ENCODE measurements at regions not wholly inside any gene's neighbourhood (a gene's known extent, or its start where the extent isn't known, plus 50 kb on each side); places are given as distances from the start of the nearest gene placed in this dataset.
A peak's percentile ranks its signal among the peaks of the same experiment; 100 is the strongest.

GRCh38 chr6:15077006-15077405, 168.9 kb upstream of the JARID2 start:
- no peak overlapping the region for H3K4me3 ChIP-seq (ENCODE audit: low read length)
- peak; percentile 61 for DNase-seq (ENCODE audit: low read depth)
- TF ChIP-seq, protein P1, sequence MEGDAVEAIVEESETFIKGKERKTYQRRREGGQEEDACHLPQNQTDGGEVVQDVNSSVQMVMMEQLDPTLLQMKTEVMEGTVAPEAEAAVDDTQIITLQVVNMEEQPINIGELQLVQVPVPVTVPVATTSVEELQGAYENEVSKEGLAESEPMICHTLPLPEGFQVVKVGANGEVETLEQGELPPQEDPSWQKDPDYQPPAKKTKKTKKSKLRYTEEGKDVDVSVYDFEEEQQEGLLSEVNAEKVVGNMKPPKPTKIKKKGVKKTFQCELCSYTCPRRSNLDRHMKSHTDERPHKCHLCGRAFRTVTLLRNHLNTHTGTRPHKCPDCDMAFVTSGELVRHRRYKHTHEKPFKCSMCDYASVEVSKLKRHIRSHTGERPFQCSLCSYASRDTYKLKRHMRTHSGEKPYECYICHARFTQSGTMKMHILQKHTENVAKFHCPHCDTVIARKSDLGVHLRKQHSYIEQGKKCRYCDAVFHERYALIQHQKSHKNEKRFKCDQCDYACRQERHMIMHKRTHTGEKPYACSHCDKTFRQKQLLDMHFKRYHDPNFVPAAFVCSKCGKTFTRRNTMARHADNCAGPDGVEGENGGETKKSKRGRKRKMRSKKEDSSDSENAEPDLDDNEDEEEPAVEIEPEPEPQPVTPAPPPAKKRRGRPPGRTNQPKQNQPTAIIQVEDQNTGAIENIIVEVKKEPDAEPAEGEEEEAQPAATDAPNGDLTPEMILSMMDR (IDR thresholded peaks at IDR 0.05; ENCODE audit: insufficient read depth, low read depth, low read length, missing control alignments): no peak

- no peak overlapping the region for H3K4me3 ChIP-seq (ENCODE audit: low read length)
- no peak for DNase-seq (ENCODE audit: low read depth)
- TF ChIP-seq, protein P1 (IDR thresholded peaks at IDR 0.05; ENCODE audit: insufficient read depth, low read depth, low read length, missing control alignments): no peak
Observed at GRCh38 chr6:15077961-15078360, 167.9 kb upstream of the JARID2 start.

DNA sequence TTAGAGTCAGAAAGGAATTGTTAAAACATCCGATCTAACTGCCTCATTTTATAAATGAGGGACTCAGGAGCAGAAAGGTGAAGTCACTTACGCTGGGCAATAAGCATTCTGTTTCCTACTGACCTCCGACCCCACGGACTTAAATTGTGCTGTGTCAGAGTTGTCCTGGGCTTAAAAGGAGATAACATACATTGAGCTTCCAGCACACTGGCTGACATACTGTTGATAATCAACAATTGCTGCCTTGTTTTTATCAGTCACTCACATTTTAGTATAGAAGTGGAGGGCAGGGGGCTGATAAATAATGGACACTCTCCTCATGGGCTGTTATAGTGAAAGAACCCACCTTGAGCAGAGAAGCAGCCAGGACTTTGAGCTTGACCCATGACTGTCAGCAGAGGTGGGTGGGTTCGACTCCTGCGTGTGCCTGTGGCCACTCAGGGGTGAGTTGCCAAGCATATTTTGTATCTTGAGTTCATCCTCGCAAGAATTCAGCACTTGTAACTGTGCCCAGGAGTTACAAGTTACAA, 166.5 kb upstream of the JARID2 start:
- H3K4me3 ChIP-seq (ENCODE audit: low read length): no peak overlapping the region
- no peak for DNase-seq (ENCODE audit: low read depth)
- TF ChIP-seq, protein P1 (IDR thresholded peaks at IDR 0.05; ENCODE audit: insufficient read depth, low read depth, low read length, missing control alignments): no peak

GRCh38 chr6:15080895-15081294, 165.0 kb upstream of the JARID2 start:
- TF ChIP-seq, protein P1 (IDR thresholded peaks at IDR 0.05; ENCODE audit: insufficient read depth, low read depth, low read length, missing control alignments): no peak
- no peak for DNase-seq (ENCODE audit: low read depth)
- no peak overlapping the region for H3K4me3 ChIP-seq (ENCODE audit: low read length)

DNA sequence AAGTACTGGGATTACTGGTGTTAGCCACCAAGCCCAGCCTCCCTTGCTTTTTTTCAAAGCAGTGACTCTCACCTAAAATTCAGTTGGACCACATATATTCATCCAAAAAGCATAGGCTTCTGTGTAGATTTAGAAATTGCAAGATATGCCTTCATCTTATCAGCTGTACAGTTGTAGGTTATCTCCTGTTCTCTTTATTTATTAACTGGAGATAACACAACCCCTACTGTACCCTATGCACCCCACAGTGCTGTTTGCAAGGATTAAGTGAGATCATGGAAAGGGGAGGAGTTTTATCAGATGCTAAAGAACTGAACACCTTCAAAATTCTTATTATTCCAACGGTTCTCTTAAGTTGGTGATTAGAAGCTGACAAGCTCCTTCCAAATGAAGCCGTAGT, 164.4 kb upstream of the JARID2 start:
- TF ChIP-seq, protein P1 (IDR thresholded peaks at IDR 0.05; ENCODE audit: insufficient read depth, low read depth, low read length, missing control alignments): no peak
- H3K4me3 ChIP-seq (ENCODE audit: low read length): no peak overlapping the region
- no peak for DNase-seq (ENCODE audit: low read depth)

DNA sequence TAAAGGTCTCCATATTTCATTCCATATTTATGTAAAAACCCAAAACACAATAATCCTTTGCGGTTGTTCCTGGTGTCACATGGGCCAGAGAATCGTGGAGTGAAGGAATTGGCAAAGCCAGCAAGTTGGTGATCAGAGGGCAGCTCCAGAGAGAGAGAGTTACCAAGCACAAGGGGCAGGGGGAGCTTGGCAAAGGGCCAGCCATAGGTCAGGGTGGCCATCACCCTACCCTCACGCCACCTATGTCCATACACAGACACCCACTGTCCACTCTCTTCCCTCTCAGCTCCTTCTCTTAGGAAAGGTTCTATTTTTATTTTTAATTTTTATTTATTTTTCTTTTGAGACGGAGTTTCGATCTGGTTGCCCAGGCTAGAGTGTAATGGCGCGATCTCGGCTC, 163.2 kb upstream of the JARID2 start:
- TF ChIP-seq, protein P1 (IDR thresholded peaks at IDR 0.05; ENCODE audit: insufficient read depth, low read depth, low read length, missing control alignments): no peak
- H3K4me3 ChIP-seq (ENCODE audit: low read length): no peak overlapping the region
- no peak for DNase-seq (ENCODE audit: low read depth)
